ENCODE measurements at regions not wholly inside any gene's neighbourhood (a gene's known extent, or its start where the extent isn't known, plus 50 kb on each side); places are given as distances from the start of the nearest gene placed in this dataset.

GRCh38 chr11:8759634-8760033, 77.0 kb downstream of the RPL27A start:
- TF ChIP-seq CTCF (conservative IDR thresholded peaks at IDR 0.05 in 1 of 2, IDR thresholded peaks at IDR 0.05 in 1 of 2; ENCODE audit: extremely low read depth in 1 of 2, insufficient read depth in 1 of 2, low read depth in 1 of 2, low read length in 2 of 2) = no peak
- TF ChIP-seq EZH2 (IDR thresholded peaks at IDR 0.05; ENCODE audit: borderline replicate concordance, low read length) = no peak
